GM18868 (cell line): ENCODE measurements at regions not wholly inside any gene's neighbourhood (a gene's known extent, or its start where the extent isn't known, plus 50 kb on each side); places are given as distances from the start of the nearest gene placed in this dataset.
"Not testable (repeated sequence)": the region's sequence is repeated elsewhere in the genome, so short reads cannot be mapped to it uniquely, and the experiment has no call there.

ENCODE experiments used
- ATAC-seq: cut with Tn5 transposase; IDR thresholded peaks from one replicate; pipeline ENCODE4 v1.9.1; 2021; ENCODE audit warnings: mild to moderate bottlenecking, moderate library complexity; ENCODE audit not compliant: unreplicated experiment

DNA sequence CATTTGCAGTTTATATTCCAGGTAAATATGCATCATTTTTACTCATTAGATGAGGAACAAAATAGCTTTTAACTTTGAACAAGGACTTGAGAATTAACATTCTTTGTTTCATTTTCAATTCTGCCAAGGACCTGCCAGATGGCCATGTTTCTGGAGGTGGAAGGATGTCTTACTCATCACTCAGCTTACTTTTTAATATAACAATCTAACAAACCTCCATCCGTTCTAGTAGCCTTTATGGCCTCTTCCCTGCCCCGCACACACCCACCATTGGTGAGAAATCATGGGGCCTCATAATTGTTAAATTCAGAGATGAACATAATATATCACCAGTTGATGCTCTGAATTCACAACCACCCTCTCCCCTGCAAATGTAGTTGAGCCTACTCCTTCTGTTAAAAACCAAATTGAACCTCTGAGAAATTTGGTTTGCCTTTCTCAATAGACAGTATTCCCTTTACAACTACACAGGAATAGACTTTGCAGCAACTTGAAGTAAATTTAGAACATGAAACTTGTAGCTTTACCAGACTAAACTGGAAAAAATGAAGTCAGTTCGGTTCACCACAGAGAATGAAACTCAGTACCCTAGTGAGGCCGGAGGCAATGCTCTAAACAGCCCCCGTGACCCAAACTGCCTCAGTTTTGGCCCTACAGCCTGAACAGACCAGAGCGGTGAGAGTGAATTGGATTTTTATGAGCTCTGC is 50.1 kb upstream of the ACSL4 start:
- peak; percentile 89 for ATAC-seq

DNA sequence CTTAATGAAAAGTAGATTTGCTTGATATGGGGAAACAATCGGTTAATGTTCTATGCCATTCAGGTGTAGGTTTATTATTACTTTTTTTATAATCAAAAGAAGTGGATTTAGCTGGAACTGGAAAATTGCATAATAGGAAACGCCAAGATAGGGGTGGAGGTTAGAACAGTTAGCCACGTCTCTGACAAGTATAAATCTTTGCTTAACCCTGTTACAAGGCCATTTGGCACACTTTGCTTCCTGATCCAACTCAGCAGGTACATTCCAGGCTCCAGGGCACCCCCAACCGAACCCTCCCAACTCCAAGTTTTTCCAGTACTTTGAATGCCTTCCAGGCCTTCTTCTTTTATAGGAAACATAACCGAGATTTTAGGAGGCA is 50.6 kb upstream of the ACSL4 start:
- ATAC-seq, result no peak

DNA sequence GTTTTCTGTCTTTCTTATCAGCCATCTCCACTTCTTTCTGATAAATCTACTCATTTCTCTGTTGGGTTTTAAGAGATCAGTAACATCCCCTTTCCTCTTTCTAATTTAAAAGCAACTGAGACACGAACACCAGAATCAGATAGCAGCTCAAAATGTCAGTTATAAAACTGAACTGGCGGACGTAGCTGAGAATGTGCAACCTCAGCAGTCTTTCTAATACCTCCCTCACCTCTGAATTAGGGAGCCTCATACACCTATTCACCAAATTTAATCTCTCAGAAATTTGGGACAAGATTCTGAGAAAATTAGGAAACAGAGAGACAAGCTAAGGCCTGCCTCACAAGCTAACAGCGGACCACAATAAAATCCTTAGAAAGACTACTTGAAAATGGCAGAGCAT is 52.0 kb upstream of the ACSL4 start:
- ATAC-seq, result no peak

DNA sequence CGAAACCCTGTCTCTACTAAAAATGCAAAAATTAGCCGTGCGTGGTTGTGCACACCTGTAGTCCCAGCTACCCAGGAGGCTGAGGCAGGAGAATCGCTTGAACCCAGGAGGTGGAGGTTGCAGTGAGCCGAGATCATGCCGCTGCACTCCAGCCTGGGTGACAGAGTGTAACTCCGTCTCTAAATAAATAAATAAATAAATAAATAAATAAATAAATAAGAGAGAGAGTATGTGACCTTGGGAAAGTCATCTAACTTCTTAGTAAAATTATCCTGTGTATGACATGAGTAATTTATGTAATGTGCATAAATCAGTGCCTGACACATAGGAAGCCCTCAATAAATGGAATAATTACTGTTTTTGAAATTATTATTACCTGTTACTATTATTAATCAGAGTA is 57.5 kb upstream of the ACSL4 start:
- not testable (repeated sequence) for ATAC-seq

DNA sequence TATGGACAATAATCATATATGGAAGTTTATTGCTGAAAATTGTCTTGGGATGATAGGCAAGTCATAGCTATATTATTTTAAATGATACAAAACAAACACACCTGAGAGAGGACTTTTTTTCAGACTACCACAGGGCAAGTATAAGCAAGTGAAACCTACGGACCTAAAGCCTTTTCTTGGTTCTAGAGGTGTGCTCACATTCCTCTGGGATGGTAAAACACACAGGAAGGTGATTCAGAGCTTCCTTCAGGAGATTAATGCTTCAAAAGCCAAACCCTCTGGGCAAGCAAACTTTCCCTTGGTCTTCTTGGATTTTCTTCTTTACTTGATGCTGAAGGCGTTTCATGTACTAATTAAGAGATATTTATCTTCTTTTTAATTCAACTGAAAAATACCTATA is 60.1 kb upstream of the ACSL4 start:
- no peak for ATAC-seq

DNA sequence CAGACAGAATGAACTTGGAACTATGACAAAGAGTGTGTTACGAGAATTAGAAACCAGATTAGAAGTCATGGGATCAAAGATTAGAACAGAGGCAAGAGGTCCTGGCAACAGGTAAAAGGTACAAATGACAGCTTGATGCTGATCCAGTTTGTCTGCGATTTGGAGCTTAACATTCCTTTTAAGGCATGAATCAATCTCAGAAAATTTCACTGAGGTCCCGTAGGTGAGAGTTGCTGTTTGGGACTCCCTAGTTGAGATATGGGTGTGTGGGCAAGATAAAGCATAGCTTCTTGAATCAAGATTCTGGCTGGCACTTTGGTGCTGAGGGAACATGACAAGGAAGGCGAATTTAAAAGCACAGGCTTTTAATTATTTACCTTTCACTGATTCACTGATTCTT is 62.6 kb upstream of the ACSL4 start:
- ATAC-seq, result no peak

DNA sequence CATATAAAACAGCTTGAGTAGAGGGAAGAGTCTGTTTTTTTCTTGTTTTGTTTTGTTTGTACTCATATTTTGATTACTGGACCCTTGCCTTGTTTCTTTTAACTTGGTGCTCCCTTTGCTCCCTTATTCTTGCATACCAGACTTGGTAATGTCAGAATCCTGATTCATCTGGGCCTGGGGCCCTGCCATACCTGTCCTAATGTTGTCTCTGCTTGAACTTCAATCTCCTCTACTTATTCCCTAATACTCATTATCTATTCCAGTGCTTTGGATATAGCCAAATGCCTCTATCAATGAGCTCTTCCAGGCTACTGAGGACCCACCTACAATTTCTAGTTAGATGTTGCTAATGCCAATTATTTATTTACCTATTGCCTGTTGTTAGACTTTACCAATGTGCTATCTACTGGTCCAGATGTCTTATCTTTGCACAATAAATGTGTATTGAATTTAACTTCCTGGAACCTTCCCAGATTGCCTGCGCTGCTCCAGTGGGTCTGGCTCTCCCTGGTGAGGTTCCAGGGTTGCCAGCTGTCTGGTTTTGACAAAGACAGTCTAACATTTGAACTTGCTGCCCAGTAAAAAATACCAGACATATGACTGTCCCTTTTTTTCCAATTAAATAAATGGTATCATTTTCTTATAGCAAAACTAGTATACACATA is 64.4 kb upstream of the ACSL4 start:
- no peak for ATAC-seq

DNA sequence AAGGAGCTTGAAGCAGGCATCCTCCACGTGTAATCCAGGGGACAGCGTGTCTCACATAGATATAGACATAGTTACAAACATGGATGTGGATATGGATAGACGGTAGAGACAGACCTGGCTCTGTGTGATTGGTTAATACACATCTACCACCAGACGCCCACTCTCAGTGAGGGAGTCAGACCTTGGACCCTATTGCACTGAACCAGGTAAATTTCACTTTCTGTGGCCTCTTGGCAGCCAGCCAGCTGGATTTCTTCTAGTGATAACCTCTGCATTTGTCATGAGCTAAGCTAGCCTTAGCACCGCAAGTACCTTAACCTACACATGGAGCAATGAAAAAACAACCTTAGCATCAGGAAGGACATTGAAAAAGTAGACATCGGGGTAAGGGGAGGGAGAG is 79.2 kb upstream of the ACSL4 start:
- no peak for ATAC-seq

DNA sequence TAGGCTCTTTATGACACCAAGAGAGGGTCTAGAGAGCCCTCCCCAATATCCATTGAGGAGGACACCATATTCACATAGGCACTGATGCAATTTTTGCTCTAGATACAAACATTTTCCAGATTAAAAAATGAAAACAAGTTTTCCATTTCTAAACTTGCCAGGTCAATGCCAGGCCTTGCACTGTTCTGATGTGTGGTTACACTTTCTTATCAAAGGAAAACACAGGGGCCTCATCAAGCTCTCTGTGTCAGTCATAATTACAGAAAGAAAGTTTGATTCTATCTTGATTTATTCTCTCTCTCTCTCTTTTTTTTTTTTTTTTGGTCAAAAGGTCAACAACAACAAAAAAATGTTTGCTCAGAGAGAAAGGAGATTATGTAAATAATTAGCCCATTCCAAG is 80.2 kb upstream of the ACSL4 start:
- no peak for ATAC-seq

DNA sequence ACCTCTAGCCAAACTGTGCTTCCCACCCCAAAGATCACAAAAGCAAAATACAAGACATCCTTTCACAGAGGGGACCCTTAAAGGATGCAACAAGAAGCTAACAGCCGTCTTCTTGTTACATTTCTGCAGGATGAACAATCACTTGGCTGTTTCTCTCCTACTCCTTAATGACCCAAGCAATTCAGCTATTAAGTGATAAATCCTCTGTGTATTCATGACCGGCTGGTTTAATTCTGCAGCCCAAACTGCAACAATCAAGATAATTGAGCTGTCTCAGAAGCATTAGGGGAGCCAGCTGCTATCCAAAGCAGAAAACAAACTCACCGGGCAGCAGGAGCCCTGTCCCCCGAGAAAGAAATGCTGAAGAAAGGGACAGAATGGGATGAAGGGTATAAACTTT is 85.9 kb upstream of the ACSL4 start:
- ATAC-seq, result no peak

DNA sequence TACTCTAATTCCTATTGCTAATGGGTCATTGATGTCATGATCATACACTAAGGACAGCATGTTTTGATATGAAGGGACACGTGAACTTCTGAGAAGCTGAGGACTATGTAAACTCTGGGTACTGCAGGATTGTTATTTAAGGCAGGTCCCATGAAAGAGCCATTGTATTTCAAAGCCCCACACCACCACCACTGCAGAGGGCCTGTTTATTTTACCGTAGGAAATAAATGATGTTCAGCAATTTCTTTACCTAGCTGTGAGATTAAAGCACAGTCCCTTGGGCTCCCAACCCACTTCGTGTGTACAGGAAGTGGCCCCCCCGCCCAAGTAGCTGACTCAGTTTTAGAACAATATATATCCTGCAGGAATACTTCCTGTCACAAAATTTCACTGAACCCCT is 89.8 kb upstream of the ACSL4 start:
- ATAC-seq, result no peak

DNA sequence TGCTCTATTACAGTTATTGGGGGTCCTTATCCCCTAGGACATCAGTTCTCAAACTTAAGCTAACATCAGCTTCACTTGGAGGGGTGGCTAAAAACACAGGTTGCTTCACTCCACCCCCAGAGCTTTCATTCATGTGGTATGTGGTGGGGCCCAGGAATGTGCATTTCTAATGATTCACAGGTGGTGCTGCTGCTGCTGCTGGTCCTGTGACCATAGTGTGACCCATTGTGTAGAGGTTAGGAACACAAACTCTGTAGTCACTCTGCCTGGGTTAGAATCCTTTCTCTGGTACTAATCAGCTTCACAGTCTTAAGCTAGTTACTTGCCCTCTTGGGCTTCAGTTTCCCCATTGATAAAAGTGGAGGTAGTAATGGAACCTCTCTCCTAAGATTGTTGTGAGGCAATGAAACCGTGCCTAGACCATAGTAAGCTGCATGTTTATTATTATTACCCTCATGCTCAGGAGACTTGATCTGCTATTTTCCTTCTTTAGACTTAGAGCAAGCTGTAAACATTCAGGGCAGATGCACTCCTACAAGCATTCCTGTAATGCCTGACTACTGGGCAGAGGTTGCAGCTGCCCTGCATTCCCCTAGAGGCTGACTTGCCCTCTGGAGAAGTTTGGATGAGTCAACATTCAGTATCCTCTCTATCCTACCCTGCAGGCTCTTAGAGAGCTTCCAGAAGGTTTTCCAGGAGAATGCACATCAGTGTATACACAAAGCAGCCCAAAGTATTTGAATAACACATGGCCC is 94.1 kb upstream of the ACSL4 start:
- no peak for ATAC-seq

DNA sequence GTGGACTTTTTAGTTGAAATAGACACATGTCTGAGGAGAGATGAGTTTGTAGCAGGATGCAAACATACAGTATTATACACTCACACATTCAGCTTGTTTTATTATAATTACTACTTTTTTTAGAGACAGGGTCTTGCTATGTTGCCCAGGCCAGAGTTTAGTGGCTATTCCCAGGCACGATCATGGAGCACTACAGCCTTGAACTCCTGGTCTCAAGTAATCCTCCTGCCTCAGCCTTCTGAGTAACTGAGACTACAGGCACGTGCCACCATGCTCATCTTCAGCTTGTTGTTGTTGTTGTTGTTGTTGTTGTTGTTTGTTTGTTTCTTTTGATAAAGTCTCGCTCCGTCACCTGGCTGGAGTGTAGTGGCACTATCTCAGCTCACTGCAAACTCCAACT is 94.7 kb upstream of the ACSL4 start:
- ATAC-seq, result no peak

DNA sequence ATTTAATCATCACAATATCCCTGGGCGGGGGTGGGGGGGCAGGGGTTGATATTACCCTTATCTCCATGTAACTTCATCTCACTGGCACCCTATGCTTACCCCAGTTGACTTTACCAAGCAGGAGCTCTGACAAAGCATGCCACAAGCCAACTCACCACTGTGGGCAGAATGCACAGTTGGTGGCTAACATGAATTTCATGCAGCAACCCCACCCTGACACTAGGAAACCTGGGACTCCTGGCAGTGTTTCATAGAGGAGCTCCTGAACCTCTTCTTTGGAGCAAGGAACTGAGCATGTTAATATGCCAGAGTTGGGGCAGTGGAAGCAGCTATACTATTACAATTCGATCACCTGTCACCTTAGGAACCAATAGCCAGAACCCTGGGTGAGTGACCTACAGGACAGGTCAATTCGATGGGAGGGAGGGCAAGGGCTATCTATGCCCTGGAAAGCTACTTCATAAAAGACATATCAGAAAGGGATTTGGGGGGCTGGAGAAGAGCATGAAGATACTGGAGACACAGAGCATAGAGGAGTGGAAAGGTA is 97.2 kb upstream of the ACSL4 start:
- no peak for ATAC-seq

DNA sequence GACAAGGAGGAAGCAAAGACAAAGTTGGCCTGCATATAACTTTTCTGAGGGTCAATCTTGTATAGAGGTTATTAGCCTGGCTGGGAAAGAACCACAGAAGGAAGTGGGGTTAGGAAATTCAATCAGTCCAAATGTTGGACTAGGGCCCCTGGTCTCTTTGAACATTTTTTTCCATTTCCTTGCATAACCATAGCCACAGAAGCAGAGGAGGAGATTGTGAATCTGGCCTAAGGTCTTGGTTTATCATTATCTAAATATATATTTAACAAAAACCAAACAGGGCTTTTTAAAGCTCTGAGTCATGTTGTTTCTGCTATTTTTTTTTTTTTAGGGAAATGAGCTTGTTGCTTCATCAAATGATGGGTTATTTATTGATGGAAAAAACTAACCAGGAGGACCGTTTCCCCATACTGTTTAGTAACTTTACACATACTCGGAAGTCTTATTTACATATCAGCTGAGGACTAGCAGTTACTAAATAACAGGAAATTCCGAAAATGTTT is 97.7 kb upstream of the ACSL4 start:
- ATAC-seq, result no peak

DNA sequence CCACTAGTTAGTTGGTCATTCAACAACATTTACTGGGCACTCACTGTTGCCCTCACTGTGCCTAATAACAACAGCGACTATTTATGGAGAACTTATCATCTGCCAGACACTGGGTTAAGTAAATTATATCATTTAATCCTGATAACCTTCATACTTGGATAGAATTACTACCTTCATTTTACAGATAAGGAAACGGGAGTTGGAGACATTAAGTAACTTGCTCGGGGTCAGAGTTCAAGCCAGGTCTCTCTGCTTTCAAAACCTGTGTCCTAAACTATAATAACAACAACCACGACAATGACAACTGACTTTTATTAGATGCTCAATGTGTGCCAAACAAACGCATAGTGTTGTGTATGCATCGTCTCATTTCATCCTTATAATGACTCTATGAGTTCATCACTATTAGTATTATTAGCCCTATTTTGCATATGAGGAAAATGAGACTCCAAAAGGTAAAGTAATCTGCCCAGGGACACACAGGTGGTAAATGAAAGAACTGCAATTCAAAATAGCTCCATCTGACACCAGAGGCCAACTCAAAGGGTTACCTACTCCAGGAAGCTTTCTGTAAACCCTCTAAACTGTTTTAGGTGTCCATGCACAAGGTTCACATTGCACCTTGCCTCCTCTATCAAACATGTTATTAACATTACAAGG is 98.4 kb upstream of the ACSL4 start:
- no peak for ATAC-seq

DNA sequence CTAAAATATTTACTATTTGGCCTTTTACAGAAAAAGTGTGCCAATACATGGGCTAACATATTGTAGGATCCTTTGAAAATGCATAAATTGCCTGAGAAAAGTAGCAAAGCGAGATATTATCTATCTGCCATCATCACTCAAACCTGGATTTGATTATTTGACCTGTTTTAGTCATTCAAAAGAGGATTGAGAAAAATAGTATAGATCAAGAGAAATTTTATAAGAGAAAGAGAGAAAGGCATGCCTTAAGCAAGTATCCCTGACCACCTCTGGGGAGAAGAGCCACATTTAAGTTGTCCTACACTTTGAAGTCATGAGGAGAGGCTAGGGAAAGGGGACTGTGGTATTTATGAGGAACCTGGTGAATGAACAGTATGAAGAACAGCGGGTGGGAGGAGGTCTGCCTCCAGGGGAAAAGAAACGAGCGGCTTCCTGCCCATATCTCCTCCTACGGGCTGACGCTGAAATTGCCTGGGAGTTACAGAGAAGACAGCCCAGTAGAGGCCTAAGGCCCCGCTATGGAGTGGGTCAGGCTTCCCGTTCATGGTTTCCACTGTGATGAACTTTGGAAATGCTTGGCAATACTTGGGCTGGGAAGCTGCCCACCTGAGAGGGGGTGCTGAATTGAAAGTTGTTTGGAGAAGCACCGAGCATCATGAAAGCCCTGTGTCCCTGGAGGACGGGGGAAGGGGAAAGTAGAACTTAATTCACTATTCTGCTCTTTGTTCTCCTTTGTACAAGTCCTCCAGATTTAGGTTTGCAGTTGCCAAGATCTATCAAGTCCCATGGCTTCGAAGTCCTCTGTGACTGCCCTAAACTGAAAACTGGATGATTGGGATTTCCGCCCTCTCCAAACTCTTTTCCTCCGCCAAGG is 106.9 kb upstream of the ACSL4 start:
- ATAC-seq, result no peak

DNA sequence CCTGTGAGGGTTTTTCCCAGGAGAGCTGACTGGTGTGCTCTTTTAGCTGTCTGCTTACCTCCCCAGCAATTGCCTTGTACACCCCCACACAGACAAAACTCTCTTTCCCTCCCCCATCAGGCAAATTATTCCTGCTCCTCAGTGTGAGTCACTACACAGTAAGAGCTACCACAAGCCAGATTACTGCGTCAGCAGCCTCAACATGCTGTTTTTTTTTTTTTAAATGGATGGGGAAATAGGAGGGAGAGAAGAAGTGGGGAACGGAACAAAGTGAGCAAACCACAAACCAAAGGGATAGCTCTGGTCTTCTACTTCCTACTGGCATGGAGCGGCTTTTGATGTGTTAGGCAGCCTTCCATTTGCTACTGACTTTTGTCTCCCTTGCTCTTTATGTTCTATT is 107.5 kb upstream of the ACSL4 start:
- ATAC-seq, result no peak

DNA sequence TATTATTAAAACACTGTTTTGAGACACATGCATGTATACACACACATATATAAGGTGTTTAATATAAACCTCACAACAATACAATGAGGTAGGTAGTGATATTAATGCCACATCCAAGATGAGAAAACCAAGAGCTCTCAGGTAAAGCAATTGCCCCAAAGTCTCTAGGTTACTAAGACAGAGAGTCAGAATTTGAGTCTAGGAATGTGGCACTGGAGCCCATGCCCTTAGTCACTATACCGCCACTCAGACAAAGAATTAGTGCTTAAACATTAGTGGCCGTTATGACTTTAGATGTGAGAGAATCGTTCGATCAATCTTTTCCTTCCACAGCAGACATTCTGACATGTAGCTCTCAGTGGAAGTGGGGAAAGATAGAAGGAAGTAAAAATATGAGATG is 108.2 kb upstream of the ACSL4 start:
- ATAC-seq, result no peak

DNA sequence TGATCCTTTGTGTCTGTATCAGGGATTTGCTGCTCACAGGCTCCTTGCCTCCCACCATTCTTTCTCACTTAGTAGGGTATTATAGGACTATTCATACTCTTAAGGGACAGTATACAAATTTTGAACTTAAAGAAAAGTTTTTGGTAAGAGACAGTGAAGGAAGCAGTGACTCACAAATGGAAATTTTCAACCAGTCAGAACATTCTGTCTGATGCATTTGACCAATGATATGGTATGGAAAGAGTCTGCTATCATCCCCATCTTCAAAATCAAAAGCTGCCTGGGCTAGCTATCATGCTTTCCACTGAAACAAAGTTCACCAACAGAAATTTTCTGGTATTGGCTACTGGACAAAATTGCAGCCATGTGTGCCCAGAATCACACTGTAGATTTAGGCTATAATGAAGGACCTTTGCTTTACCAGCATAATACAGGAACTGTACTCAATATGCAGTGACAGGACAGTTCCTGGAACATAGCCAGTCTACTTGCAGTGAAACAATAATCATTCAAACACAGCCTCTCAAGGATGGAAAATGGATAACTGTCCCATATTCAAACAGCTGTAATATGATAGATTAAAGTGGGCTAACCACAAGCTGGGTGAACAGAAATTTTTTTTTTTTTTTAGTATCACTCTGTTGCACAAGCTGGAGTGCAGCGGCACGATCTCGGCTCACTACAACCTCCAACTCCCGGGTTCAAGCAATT is 109.0 kb upstream of the ACSL4 start:
- ATAC-seq, result no peak
